NT2/D1 (cell line): ENCODE measurements at regions not wholly inside any gene's neighbourhood (a gene's known extent, or its start where the extent isn't known, plus 50 kb on each side); places are given as distances from the start of the nearest gene placed in this dataset.

Experiments used
- SUZ12 ChIP-seq: IDR thresholded peaks from 2 replicates; pipeline ENCODE4 v1.6.1; 2011; ENCODE audit not compliant: insufficient read length, insufficient read depth; ENCODE audit errors: extremely low read depth
- YY1 ChIP-seq: IDR thresholded peaks from 2 replicates; pipeline ENCODE4 v1.6.1; 2011; ENCODE audit not compliant: insufficient read length, insufficient read depth
- ZNF274 ChIP-seq: IDR thresholded peaks from 2 replicates; pipeline ENCODE4 v1.6.1; 2011; ENCODE audit warnings: mild to moderate bottlenecking, low read depth, low read length

DNA sequence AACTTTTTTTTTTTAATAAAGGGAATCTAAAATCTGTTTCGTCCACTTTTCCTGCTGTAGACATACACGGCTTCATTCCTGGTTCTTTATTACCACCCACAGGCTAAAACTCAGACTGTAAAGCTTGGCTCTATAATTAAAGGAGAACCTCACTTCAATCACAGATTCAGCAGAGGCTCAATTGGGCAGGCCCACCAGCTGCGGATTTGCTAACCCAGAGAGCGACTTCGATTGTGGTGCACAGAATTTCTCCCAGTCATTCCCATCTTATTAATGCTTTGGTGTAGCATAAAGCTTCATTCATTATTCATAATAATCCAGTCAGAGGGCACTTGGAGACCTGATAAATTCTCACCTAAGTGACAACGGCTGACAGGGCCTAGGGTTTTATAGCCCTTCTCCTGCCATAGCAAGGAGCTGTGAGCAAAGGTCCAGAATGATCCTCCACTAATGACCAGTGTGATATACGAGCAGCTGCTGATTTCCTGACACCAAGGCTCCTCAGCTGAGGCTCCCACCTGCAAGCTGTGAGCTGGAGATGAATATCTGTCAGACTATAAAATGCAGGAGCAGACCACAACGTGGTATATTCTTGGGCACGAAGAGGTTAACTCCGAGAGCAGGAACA is 149.0 kb downstream of the ATP6V1G3 start:
- no peak for TF ChIP-seq YY1
- TF ChIP-seq SUZ12: no peak
- TF ChIP-seq ZNF274: no peak
